DMS53 (cell line): ENCODE measurements at regions not wholly inside any gene's neighbourhood (a gene's known extent, or its start where the extent isn't known, plus 50 kb on each side); places are given as distances from the start of the nearest gene placed in this dataset.
"Not testable (repeated sequence)": the region's sequence is repeated elsewhere in the genome, so short reads cannot be mapped to it uniquely, and the experiment has no call there.

ENCODE experiments used
- DNase-seq: peaks from one replicate; lab custom pipeline; 2025; lab: John Stamatoyannopoulos, UW

DNA sequence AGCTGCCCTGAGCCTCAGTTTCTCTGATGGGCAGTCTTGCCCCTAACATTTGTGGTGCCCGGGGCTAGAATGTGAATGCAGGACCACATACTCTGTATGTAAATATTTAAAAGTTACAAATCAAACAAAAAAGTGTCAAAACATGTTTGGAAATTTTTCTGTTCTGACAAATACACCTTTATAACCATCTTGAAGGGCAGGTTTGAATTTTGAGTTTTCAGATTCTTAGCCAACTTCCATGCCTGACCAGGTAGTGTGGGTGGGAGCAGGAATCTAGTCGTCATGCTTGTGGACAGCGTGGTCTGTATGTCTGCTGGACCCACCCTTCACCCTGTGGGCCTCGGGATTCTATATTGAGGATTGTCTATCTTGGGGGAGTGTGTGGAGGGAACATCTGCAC is 325.1 kb downstream of the SOX4 start:
- DNase-seq, result no peak

DNA sequence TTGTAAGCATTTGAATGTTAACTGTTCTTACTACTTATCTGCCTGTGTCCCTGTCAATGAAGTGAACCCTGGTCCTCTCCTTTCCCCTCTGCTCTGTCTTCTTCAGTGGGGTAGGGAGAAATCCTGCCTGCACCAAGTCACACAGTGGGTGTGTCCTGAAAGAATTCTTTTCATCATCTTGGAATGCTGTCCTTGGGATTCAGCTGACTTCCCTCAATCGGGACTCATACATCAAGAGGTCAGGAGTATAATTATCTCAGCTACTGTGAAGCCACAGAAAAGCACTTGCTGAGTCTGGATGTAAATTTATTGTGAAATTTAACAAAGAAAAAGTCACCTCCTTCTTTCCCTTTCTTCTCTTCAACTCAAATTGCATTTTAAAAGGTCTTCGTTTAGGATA is 328.5 kb downstream of the SOX4 start:
- DNase-seq, result no peak

DNA sequence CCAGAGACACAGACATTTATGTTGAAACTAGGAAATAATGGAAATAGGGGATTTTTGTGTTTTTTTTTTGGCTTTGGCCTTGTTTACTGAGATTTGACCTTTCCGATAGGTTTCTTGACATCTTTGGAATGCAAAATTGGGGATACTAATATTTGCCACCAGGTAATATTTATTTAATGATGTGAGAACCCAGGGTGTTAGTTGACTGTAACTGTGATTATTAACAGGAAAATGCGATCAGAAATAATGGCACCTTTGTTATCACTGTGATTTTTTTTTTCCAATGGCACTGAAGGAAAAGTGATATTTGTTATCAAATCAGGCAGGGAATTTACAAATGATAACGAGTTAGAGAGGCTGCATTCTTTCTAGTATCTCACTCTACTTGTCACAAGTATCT is 330.5 kb downstream of the SOX4 start:
- DNase-seq, result no peak

DNA sequence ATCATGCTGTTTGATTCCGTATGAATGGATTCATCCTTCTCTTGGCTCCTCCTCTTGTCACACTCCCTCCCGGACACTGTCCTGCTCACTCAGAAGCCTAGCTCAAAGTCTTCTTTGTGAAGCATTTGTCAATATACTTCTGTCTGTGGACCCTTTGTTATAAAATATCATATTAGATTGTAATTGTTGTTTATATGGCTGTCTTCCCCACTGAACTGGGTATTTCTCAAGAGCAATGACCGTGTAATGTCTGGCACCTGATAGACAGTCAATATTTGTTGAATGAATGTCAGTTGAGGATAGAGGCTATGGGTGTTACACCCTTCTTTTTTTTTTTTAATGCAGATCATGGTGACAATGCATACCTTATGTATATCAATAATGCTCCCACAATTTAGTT is 335.3 kb downstream of the SOX4 start:
- peak; percentile 87 for DNase-seq

DNA sequence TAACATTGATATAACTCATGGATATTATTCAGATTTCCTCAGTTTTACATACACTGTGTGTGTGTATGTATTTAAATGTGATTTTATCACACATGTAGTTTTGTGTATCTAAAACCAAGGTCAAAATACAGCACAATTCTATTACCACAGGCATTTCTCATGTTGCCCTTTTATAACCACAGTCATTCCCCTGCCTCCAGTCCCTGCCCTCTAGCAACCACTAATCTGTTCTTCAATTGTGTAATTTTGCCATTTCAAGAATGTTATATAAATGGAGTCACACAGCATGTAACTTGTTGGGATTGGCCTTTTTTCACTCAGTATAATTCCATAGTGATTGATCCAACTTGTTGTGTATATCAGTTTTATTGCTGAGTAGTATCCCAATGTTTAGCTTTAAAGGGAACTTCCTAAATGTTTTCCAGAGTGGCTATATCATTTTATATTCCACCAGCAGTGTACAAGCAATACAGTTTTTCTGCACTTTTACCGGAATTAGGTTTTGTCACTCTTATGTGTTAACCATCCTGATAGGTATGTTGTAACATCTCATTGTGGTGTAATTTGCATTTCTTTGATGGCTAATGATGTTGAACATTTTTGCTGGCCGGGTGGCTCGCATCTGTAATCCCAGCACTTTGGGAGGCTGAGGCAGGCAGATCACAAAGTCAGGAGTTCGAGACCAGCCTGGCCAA is 338.2 kb downstream of the SOX4 start:
- DNase-seq, result no peak

DNA sequence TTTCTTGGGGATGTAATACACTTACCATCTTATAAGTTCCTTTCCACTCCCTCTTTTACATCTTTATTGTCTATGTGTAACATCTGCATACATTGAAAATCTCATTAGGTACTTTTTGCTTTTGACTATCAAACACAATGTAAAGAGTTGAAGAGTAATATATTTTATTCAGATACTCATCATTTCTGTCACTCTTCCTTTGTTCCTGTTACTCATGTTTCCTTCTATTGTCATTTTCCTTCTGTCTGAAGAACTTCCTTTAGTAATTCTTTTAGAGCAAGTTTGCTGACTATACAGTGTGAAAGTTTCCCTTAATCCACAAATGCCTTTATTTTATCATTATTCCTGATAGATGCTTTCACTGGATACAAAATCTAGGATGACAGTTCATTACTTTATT is 339.8 kb downstream of the SOX4 start:
- DNase-seq, result no peak

DNA sequence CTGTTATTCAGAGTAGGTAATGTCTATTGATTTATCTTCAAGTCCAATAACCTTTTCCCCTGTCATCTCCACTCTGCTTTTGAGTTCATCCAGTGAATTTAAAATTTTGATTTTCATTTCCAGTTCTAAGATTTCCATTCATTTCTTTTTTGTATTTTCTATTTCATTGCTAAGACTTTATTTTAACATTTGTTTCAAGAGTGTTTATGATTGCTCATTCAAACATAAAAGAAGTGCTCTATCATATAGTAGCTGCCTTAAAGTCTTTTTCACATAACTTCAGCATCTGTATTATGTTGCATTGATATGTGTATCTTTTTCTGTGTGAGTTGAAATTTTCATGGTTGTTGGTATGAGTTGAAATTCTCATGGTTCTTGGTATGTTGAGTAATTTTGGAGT is 341.6 kb downstream of the SOX4 start:
- no peak for DNase-seq

DNA sequence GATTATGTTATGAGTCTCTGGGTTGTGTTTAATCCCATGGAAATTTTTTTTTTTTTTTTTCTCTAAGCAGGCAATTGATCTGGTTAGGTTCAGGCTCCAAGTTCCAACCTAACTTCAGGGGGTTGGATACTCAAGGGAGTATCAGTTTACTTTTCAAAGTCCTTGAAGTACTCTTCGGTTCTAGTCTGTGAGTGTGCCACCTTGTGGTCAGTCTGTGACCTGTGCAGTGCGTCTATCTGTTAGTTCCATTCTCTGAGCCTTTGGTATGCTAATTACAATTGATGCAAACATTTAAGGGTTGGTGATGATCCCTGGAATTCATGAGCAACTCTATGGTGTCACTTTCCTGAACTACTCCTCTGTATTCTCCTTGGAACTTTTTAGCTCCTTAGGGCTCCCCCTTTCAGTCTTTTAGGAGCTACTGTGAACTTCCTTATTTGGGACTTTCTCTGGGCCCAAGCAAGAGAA is 342.0 kb downstream of the SOX4 start:
- DNase-seq, result peak; percentile 66

DNA sequence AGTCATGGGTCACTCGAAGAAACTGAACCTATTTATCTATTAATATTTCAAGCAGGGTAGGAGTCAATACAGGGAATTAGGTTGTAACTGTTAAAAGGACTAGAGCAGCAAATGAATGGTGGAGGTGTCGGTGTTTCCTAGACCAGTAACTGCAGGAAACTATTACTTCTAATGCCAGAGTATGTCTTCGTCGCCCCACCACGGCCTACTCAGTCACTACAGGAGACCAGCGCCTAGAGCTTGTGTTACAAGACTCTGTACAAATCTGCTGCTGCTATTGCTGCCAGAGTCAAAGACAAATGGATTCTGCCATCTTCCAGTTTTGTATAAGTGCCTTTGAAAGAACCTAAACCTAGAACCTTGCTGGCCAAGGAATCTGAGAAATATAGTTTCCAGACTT is 343.9 kb downstream of the SOX4 start:
- peak; percentile 32 for DNase-seq

DNA sequence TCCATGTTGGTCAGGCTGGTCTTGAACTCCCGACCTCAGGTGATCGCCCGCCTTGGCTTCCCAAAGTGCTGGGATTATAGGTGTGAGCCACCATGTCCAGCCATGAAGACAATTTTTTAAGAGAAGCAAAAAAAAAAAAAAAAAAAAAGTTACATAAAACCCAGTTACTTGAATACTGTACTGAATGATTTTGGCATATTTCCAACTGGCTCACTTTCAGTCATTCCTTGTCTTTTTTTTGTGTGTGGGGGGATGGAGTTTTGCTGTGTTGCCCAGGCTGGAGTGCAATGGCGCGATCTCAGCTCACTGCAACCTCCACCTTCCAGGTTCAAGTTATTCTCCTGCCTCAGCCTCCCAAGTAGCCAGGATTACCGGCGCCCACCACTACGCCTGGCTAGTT is 345.5 kb downstream of the SOX4 start:
- not testable (repeated sequence) for DNase-seq

DNA sequence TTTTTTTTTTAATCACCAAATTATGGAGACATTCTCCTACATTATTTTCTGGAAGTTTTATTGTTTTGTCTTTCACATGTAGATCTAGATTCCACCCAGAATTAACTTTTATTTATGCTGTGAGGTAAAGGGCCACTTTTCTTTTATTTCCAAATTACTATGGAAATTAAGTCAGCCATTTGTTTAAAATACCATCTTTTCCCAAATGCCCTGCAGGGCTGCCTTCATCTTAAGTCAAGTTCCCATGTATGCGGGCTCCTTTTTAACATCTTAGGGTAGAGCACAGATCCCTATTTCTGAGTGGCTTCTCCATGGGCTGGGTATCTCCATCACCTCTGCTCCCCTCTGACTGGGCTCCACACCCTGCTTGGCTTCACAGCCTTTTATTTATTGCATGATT is 348.4 kb downstream of the SOX4 start:
- no peak for DNase-seq

DNA sequence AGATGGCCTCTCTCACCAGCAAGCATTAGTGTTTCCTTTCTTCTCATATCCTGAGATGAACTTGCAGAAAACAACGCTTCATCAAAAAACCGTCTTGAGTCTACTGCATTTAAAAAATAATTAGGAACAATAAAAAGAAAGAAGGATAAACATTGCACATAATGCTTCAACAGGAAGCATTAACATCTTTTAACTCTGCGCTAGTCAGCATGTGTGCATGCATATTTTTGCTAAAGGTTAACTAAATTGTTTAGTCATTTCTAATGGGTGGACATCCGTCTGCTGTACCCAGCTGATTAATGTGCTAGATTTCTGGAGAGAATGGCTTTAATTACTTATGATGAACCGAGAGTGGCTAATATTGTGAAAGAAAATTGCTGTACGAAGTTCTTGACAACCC is 349.3 kb downstream of the SOX4 start:
- DNase-seq, result no peak

DNA sequence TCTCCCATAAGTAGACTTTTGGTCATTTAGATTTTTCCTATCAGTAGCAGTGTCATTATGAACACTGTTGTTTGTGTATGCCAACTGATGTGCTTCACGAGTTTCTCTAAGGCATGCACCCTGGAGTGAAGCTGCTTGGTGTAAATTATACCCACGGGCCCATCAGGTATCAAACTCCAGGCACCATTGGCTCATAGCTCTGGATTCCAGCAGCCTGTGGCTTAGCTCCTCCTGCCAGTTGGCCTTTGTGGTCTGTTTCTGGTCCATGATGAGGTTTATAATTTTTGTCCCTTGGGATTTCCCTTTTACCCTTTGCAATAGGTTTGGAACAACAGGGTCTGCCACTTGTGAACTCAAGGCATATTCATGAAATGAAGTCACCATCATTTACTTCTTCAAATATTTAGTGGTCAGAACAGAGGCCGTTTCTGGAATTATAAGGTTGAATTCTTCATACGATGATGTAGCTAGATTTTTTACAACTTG is 350.5 kb downstream of the PRL start:
- no peak for DNase-seq

DNA sequence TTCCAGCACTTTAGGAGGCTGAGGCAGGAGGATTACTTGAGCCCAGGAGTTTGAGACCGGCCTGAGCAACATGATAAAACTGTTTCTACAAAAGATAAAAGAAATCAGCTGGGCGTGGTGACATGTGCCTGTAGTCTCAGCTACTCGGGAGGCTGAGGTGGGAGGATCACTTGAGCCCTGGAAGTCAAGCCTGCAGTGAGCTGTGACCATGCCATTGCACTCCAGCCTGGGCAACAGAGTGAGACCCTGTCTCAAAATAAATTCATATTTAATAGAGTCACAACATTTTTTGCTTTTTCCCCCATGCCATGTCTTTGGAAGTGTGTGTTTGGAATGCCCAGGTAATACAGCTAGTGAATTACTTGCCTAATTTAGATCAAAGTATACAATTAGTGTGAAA is 349.6 kb downstream of the PRL start:
- not testable (repeated sequence) for DNase-seq

DNA sequence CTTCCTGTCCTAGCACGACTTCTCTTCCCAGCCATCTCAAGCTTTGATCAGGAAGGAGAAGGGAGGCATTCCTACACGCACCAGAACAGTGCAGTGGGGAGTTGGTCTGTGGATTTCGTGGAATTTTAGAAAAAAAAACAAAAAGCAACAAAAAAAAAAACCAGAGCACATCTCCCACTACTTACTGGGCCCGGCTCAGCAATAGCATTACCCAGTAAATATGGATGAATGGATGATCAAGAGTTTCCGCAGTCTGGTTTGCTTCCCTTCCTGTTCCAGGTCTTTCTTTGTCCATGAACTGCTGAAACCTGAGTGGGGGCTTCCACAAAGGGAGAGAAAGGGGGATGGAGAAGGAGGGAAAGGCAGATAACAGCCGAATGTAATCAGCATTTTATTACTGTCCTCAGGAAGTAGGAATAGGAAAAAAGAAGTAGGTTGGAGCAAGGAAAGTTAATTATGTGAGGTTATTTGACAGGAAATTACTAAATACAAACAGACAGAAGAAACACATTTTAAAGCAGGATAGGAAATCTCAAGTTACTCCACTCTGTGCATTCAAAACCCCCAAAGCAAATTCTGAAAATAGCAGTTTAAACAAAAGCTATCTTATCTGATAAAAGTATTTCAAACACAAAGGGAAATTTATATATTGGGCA is 349.0 kb downstream of the PRL start:
- no peak for DNase-seq

DNA sequence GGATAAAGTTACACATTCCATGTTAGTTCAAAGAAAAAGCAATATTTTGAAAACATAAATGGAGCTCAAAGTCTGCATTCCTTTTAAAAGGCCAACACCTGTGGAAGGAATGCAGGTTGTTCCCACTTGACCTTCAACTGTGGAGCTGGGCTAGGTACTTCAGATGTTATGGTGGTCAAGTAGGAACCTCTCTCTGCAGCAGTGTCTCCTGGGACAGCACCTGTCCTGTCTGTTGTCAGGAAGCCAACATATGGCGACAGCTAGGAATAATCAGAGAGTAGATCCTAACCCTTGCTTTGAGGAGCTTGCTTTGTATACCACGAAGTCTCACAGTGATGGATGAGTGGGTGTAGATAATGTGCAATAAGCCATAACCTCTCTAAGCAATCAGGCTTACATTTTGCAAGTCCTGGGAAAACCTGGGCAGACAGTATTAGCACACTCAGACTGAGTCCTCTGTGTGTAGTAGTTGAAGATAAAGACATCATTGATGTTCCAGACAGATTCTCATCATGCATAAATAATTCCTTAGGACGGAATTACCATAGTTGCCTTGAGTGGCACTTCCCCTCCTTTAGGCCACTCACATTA is 347.5 kb downstream of the PRL start:
- DNase-seq, result peak; percentile 82

DNA sequence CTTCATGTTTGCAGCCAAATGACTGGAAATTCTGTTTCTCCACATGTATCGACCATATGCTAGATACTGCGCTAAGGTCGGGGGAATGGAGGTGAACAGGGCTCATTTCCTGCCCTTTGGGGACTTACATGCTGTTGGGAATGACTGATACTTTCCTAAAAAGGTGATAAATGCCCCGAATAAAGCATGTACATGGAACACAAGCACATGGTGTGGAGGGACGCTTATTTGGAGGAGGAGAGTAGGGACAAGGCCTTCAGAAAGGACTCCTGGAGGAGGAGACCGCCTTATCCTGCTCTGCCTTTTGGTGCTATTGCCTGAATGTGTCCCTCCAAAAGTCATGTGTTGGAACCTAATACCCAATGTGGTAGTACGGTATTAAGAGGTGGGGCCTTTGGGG is 344.5 kb downstream of the PRL start:
- DNase-seq, result no peak

DNA sequence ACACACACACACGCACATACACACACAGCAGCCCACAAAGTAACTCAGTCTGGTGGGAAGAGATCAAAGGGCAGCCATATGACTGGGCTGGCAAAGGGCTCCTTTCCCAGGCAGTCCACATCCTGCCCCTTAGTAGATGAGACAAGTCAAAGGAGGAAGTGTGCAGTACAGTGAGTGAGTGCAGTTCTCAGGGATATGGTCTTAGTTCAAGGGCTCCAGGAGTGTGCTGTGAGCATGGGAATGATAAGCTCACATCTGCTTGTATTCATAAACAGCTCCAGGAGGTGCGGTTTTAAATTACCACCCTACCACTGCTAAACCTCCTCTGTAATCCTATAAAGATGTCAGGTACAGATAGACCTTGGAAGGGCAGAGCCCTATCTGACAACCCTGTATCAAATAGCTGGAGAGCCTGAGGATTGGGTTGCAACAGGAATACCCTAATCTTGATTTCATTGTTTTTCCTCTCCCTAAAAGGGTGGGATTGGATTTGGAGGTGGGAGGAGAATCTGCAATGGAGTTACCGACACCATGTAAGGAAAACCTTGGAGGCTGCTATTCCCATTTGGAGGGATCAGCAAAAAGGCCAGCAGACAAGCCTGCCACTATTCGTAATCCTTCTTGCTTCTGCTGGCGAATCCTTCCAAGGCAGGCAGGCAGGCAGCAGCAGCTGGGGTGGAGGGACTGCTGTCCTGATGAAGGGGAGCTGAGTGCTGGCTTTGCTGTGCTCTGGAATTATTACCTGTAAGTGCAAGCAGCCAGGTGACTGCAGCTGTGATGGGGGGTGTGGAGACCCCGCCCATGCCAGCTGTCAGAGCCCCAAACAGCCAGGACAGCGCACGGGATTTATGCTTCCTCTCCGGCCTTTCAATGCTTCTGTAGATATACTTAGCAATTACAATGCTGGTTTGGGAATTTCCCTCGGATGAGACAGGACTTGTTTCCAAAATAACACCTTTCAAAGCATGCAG is 342.7 kb downstream of the PRL start:
- peak; percentile 83 for DNase-seq

DNA sequence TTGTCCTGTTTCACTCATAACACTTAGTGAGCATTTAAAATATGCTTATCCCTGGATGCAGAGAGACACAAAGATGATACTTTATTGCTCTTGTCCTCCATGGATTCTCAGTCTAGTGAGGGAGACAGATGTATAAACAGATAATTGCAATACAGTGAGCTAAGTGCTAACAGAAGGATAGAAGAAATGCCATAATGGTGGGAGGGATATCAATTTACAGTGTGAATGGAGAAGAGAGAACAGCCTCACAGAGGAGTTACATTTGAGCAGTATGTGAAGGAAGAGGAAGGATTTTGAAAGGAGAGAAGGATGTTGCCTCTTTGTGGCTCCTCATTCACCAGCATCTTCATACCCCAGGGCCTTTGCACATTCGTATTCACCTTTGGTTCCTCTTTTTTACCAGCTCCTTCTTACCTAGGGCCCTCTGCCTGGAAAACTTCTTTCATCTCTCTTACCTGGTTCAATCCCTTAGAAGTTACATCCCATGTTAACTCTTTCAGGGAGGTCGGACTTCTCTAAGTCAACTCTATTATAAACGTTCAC is 341.7 kb downstream of the PRL start:
- DNase-seq, result peak; percentile 18

DNA sequence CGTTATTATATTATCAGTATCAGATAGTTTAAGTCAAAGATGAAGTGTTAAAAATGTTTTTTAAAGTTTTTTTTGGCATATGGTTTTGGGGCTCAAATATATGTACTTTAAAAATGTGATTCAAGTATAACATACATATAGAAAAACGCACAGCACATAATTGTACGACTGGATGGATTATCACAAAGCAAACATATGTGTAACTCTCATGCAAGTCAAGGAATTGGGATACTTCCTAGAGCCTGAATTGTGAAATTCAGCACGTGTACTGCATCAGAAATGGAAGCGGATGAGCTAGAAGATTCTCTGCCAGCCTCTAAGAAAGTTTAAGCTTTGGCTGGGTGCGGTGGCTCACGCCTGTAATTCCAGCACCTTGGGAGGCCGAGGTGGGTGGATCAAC is 340.9 kb downstream of the PRL start:
- DNase-seq, result no peak

DNA sequence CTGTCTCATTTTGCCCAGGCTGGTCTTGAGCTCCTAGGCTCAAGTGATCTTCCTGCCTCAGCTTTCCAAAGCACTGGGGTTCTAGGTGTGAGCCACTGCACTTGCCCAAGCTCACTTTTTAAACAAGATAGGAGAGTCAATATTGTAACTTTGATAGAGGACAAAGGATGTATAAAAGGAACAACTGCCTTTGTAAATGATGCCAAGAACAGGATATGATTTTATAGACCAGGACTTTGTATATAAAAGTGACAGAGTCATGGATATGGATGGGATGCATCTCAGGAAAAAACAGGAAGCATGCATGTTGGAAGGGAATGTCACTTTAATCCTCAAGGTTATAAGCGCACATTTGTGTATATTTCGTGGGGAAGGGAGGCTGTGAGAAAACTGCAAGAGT is 338.4 kb downstream of the PRL start:
- no peak for DNase-seq

DNA sequence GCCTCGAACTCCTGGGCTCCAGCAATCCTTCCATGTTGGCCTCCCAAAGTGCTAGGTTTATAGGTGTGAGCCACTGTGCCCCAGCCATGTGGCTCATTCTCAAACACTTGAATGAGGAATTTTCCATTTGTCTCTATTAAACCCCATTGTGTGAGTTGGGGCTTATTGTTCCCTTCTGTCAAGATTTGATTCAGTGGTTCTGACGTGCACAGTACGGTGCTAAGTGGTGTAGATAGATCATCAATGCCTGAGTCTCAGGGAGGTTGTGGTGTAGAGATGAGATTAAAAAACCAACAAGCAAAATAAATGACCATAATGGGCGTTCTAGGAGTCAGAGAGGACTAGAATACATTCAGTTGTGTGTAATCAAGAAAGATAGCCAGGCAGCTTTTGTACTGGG is 335.6 kb downstream of the PRL start:
- no peak for DNase-seq
